ENCODE measurements at regions not wholly inside any gene's neighbourhood (a gene's known extent, or its start where the extent isn't known, plus 50 kb on each side); places are given as distances from the start of the nearest gene placed in this dataset.
"Not testable (repeated sequence)": the region's sequence is repeated elsewhere in the genome, so short reads cannot be mapped to it uniquely, and the experiment has no call there.

DNA sequence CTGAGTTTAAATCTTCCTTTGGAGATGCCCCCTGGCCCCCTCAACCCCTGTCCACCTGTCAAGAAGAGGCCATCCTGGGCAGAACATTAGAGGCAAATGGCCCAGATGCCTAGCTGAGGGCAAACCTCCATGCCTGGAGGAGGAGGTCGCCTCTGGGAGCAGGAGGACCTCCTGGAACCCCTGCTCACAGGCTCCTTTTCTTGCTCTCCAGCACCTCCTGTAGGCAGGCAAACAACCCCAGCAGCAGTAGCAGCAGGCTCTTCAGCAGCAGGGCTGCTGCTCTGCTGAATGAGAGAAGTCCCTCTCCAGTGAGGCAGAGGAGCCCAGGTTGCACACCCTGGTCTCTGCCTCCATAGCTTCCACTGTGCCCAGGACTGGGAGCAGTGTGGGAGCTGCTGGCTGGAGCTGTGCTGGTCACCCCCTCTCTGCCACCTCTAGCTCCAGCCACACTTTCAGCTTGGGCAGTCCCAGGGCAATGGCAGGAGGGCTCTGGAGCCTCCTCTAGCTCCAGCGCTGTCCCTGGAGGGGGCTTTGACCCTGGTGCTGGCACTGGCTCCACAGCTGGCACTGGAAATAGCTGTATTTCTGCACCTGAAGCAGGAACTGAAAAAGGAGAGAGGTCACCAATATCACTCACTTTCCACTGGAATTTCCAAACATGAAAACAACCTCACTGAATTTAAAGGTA, 1494.5 kb upstream of the TPTE start:
- CTCF ChIA-PET (ENCODE audit: partially characterized antibody); H4K91ac ChIP-seq (replicated peaks; ENCODE audit: insufficient read length, low read length); H2BK15ac ChIP-seq (ENCODE audit: low read length); H3K27me3 ChIP-seq (replicated peaks in 1 of 4; ENCODE audit: control insufficient read depth in 3 of 4, extremely low read depth in 1 of 4, insufficient read depth in 3 of 4, low read length in 3 of 4); H3K79me2 ChIP-seq (ENCODE audit: control insufficient read depth in 1 of 2, insufficient read depth in 2 of 2, low read length in 2 of 2); H4K8ac ChIP-seq (ENCODE audit: extremely low read depth, insufficient read depth, low read length); H3K4me2 ChIP-seq (ENCODE audit: insufficient read depth in 1 of 2, low read depth in 2 of 2, low read length in 2 of 2); H3K23me2 ChIP-seq (ENCODE audit: low read depth, low read length); H3K18ac ChIP-seq (ENCODE audit: extremely low read depth, low read length); H3K9ac ChIP-seq (replicated peaks in 1 of 4; ENCODE audit: extremely low read depth in 1 of 4, low read depth in 3 of 4, low read length in 3 of 4); H2AK5ac ChIP-seq (ENCODE audit: low read depth, low read length); H4K20me1 ChIP-seq (replicated peaks in 1 of 2; ENCODE audit: control insufficient read depth in 1 of 2, insufficient read depth in 2 of 2, low read length in 2 of 2); H2BK12ac ChIP-seq (ENCODE audit: low read depth, low read length); H3K56ac ChIP-seq (replicated peaks; ENCODE audit: insufficient read length, low read depth, low read length); DNase-seq (ENCODE audit: low read depth in 1 of 2, low spot score in 2 of 2); H3K4me3 ChIP-seq (ENCODE audit: extremely low read depth in 1 of 4, insufficient read depth in 2 of 4, low read depth in 3 of 4, low read length in 4 of 4); H4K5ac ChIP-seq (ENCODE audit: insufficient read length, low read depth, low read length); POLR2A ChIA-PET (ENCODE audit: partially characterized antibody); H3K14ac ChIP-seq (ENCODE audit: insufficient read length); H3K4me1 ChIP-seq (replicated peaks in 1 of 4; ENCODE audit: control insufficient read depth in 3 of 4, insufficient read depth in 4 of 4, low read length in 3 of 4); H3K79me1 ChIP-seq (ENCODE audit: low read depth, low read length); H2BK5ac ChIP-seq (ENCODE audit: low read depth, low read length); H3K36me3 ChIP-seq (ENCODE audit: control insufficient read depth in 2 of 4, insufficient read depth in 4 of 4, low read length in 3 of 4); H3K27ac ChIP-seq (ENCODE audit: low read depth, low read length); H3K4ac ChIP-seq (replicated peaks; ENCODE audit: insufficient read length, low read depth, low read length); H3K23ac ChIP-seq (ENCODE audit: insufficient read length); FAIRE-seq; H2BK20ac ChIP-seq (ENCODE audit: low read length); H2AFZ ChIP-seq (ENCODE audit: low read length); H2BK120ac ChIP-seq (replicated peaks; ENCODE audit: low read depth, low read length): not testable (repeated sequence)
- H3K9me3 ChIP-seq (ENCODE audit: insufficient read depth in 2 of 2, low read depth in 1 of 2, low read length in 1 of 2), result peaks cover 38 to 77% of the 10 kb centered on the region in 2 experiments
- 23% methylated on average over 2 of the region's 2 CpGs; no CpG with 5 or more reads in 1 of the 2 experiments for WGBS, 2 experiments (ENCODE audit: extremely low coverage in 1 of 2, insufficient coverage in 1 of 2, insufficient read length in 1 of 2, insufficient replicate concordance in 2 of 2, low coverage in 1 of 2, low lambda C conversion rate in 2 of 2, missing lambda C conversion rate in 1 of 2)

DNA sequence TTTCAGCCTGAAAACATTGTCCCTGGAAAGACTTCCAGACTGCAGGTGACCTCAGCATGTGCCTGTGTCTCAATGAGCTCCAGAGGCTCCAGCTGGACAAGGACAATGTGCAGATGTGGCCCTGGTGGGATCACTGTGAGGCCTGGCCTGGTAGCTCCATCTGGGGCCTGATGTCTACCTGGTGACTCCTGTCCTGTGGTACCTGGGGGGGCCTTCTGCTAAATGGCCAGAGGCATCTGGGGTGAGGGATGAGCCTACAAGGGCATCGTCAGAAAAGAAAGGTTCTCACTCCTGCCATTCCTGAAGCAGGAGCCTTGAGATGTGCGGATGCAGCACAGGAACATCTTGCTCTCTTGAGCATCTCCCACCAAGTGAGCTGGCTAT, 1494.0 kb upstream of the TPTE start:
- H3K79me1 ChIP-seq (ENCODE audit: low read depth, low read length); H2AK5ac ChIP-seq (ENCODE audit: low read depth, low read length); DNase-seq (ENCODE audit: low read depth in 1 of 2, low spot score in 2 of 2); H3K4me2 ChIP-seq (ENCODE audit: insufficient read depth in 1 of 2, low read depth in 2 of 2, low read length in 2 of 2); H3K4me3 ChIP-seq (ENCODE audit: extremely low read depth in 1 of 4, insufficient read depth in 2 of 4, low read depth in 3 of 4, low read length in 4 of 4); H3K27me3 ChIP-seq (replicated peaks in 1 of 4; ENCODE audit: control insufficient read depth in 3 of 4, extremely low read depth in 1 of 4, insufficient read depth in 3 of 4, low read length in 3 of 4); H3K4ac ChIP-seq (replicated peaks; ENCODE audit: insufficient read length, low read depth, low read length); H4K8ac ChIP-seq (ENCODE audit: extremely low read depth, insufficient read depth, low read length); H3K27ac ChIP-seq (ENCODE audit: low read depth, low read length); H2BK20ac ChIP-seq (ENCODE audit: low read length); H4K91ac ChIP-seq (replicated peaks; ENCODE audit: insufficient read length, low read length); H2BK15ac ChIP-seq (ENCODE audit: low read length); H3K14ac ChIP-seq (ENCODE audit: insufficient read length); H3K23ac ChIP-seq (ENCODE audit: insufficient read length); H2BK12ac ChIP-seq (ENCODE audit: low read depth, low read length); H3K9ac ChIP-seq (replicated peaks in 1 of 4; ENCODE audit: extremely low read depth in 1 of 4, low read depth in 3 of 4, low read length in 3 of 4); H3K18ac ChIP-seq (ENCODE audit: extremely low read depth, low read length); H4K20me1 ChIP-seq (replicated peaks in 1 of 2; ENCODE audit: control insufficient read depth in 1 of 2, insufficient read depth in 2 of 2, low read length in 2 of 2); H2BK5ac ChIP-seq (ENCODE audit: low read depth, low read length); H2BK120ac ChIP-seq (replicated peaks; ENCODE audit: low read depth, low read length); POLR2A ChIA-PET (ENCODE audit: partially characterized antibody); CTCF ChIA-PET (ENCODE audit: partially characterized antibody); H4K5ac ChIP-seq (ENCODE audit: insufficient read length, low read depth, low read length); FAIRE-seq; H3K79me2 ChIP-seq (ENCODE audit: control insufficient read depth in 1 of 2, insufficient read depth in 2 of 2, low read length in 2 of 2); H3K23me2 ChIP-seq (ENCODE audit: low read depth, low read length); H2AFZ ChIP-seq (ENCODE audit: low read length); H3K36me3 ChIP-seq (ENCODE audit: control insufficient read depth in 2 of 4, insufficient read depth in 4 of 4, low read length in 3 of 4); H3K56ac ChIP-seq (replicated peaks; ENCODE audit: insufficient read length, low read depth, low read length); H3K4me1 ChIP-seq (replicated peaks in 1 of 4; ENCODE audit: control insufficient read depth in 3 of 4, insufficient read depth in 4 of 4, low read length in 3 of 4): not testable (repeated sequence)
- H3K9me3 ChIP-seq (ENCODE audit: insufficient read depth in 2 of 2, low read depth in 1 of 2, low read length in 1 of 2), result peaks cover 34 to 75% of the 10 kb centered on the region in 2 experiments
- WGBS, 2 experiments (ENCODE audit: extremely low coverage in 1 of 2, insufficient coverage in 1 of 2, insufficient read length in 1 of 2, insufficient replicate concordance in 2 of 2, low coverage in 1 of 2, low lambda C conversion rate in 2 of 2, missing lambda C conversion rate in 1 of 2), result 69% methylated on average over 2 of the region's 2 CpGs; no CpG with 5 or more reads in 1 of the 2 experiments

Measured in H1 (cell line).